ENCODE measurements at regions not wholly inside any gene's neighbourhood (a gene's known extent, or its start where the extent isn't known, plus 50 kb on each side); places are given as distances from the start of the nearest gene placed in this dataset.

DNA sequence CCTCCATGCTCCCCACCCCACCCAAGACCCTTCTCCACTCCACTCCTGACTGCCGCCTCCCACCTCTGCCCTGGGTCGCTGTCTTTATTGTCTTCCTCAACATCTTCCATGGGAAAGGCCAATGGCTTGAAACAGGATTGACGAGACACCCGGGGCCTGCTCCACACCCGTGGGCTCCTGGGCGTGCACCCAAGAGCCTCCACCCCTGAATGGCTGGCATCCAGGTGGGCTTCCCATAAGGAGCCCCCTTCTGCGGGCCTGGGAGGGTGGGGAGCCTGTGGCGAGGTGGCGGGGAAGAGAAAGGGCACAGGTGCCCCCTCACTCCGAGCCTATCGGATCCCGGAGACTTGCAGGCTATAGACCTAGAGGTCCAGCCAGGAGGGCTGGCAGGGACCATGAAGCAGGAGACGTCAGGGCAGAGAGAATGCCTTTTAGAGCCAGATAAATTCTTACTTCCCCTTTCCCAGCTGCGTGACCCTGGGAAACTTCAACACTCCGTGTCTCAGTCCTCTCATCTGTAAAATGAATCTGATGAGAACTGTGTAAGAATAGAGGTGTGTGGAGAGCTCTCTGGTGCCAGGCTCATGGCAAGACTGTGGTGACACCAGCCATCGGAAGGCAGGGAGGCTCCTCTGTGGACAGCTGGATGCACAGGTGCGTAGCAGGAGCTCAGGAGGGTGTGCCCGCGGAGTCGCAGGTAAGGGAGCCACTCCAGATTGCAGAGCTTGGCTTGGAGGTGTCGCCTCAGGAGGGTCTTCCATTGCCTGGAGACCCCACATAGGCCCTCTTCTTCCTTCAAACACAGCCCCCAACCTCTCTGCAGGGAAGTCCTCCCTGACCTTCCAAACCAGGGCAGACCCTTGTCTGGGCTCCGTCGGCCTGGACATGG, 53.9 kb downstream of the SMIM38 start:
- ChIA-PET POLR2A (no interaction called here), CTCF (no interaction called here)
- Mint-ChIP-seq H3K36me3 (ENCODE audit: low read depth) (no peaks in the 10 kb centered on the region), H3K27ac (no peak overlapping the region), H3K9me3 (no peaks in the 10 kb centered on the region), H3K4me1 (ENCODE audit: low read depth) (peaks cover 23% of the 10 kb centered on the region), H3K27me3 (peaks cover 21% of the 10 kb centered on the region), H3K4me3 (no peak overlapping the region)
- no peak for ATAC-seq
- intact Hi-C loops (cut with micrococcal nuclease): no loop called here
- TF ChIP-seq, protein P1, sequence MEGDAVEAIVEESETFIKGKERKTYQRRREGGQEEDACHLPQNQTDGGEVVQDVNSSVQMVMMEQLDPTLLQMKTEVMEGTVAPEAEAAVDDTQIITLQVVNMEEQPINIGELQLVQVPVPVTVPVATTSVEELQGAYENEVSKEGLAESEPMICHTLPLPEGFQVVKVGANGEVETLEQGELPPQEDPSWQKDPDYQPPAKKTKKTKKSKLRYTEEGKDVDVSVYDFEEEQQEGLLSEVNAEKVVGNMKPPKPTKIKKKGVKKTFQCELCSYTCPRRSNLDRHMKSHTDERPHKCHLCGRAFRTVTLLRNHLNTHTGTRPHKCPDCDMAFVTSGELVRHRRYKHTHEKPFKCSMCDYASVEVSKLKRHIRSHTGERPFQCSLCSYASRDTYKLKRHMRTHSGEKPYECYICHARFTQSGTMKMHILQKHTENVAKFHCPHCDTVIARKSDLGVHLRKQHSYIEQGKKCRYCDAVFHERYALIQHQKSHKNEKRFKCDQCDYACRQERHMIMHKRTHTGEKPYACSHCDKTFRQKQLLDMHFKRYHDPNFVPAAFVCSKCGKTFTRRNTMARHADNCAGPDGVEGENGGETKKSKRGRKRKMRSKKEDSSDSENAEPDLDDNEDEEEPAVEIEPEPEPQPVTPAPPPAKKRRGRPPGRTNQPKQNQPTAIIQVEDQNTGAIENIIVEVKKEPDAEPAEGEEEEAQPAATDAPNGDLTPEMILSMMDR (IDR thresholded peaks at IDR 0.05): no peak
- no peak for DNase-seq

DNA sequence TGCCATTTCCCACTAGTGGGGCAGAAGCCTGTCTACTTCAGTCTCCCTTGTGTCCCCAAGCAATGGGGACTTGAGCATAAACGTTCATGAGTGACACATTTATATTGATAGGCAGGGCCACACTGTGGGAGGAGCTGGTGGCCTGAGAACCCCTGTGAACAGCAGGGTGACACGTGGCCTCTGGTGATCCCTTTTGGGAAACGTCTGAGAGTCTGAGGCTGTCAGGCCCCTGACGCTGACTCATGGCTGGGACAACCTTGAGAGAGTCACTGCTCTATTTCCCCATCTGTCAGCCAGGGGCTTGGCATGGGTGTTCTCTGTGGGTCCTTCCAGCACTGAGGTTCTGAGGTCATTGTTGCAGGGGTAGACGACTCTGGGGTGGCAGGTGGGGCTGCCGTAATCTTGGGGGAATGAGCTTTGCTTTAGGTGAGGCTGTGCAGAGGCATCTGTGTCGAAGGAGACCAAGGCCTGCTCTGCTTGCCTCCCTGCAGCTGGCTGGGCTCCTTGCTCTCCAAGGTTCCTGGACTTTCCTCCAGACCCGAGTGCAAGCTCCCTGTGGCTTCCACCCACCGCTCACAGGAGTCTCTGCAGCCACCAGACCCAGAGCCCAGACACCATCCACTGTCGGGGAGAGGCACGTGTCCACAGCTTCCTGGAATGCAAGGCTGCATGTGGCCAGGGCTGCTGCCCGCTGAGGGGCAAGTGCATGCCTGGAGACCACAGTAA, 54.7 kb downstream of the SMIM38 start:
- peaks cover 23% of the 10 kb centered on the region for H3K4me1 Mint-ChIP-seq (ENCODE audit: low read depth)
- ChIA-PET POLR2A (no interaction called here), CTCF (interaction anchor here (1.1 kb wide), 1 partner anchor 109 kb away, joined by 3 read pairs; no protein-coding TSS in a partner anchor)
- H3K4me3 Mint-ChIP-seq: no peak overlapping the region
- no peaks in the 10 kb centered on the region for H3K9me3 Mint-ChIP-seq
- H3K27ac Mint-ChIP-seq: no peak overlapping the region
- peak; percentile 88 for ATAC-seq
- H3K36me3 Mint-ChIP-seq (ENCODE audit: low read depth): no peaks in the 10 kb centered on the region
- peak; percentile 58 for DNase-seq
- H3K27me3 Mint-ChIP-seq: peaks cover 21% of the 10 kb centered on the region
- TF ChIP-seq, protein P1 (IDR thresholded peaks at IDR 0.05): no peak
- intact Hi-C loops (cut with micrococcal nuclease): no loop called here

DNA sequence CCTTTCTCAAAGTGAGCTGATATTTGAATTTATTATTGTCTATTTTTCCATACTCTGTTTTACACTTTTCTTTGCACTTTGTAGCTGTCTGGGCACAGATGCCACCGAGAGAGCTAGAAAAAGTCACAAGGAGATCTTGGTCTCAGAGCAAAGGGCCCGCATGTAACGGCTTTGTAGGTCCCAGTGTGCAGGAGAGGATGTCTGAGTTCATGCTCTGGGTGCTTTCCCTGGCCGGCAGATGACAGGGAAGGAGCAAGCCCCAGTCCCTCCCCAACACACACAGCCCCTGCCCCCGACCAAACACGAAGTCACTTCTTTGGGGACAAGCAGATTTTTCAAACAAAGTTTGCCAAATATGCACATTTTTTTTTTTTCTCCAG, 55.8 kb downstream of the SMIM38 start:
- no peaks in the 10 kb centered on the region for H3K9me3 Mint-ChIP-seq
- no peak overlapping the region for H3K27ac Mint-ChIP-seq
- H3K27me3 Mint-ChIP-seq: peaks cover 21% of the 10 kb centered on the region
- POLR2A ChIA-PET: interaction anchor here (0.6 kb wide), 1 partner anchor 96 kb away, joined by 3 read pairs; no protein-coding TSS in a partner anchor
- intact Hi-C loops (cut with micrococcal nuclease): no loop called here
- peaks cover 23% of the 10 kb centered on the region for H3K4me1 Mint-ChIP-seq (ENCODE audit: low read depth)
- TF ChIP-seq, protein P1 (IDR thresholded peaks at IDR 0.05): no peak
- DNase-seq: no peak
- no peak for ATAC-seq
- no peaks in the 10 kb centered on the region for H3K36me3 Mint-ChIP-seq (ENCODE audit: low read depth)
- no peak overlapping the region for H3K4me3 Mint-ChIP-seq
- CTCF ChIA-PET: no interaction called here

DNA sequence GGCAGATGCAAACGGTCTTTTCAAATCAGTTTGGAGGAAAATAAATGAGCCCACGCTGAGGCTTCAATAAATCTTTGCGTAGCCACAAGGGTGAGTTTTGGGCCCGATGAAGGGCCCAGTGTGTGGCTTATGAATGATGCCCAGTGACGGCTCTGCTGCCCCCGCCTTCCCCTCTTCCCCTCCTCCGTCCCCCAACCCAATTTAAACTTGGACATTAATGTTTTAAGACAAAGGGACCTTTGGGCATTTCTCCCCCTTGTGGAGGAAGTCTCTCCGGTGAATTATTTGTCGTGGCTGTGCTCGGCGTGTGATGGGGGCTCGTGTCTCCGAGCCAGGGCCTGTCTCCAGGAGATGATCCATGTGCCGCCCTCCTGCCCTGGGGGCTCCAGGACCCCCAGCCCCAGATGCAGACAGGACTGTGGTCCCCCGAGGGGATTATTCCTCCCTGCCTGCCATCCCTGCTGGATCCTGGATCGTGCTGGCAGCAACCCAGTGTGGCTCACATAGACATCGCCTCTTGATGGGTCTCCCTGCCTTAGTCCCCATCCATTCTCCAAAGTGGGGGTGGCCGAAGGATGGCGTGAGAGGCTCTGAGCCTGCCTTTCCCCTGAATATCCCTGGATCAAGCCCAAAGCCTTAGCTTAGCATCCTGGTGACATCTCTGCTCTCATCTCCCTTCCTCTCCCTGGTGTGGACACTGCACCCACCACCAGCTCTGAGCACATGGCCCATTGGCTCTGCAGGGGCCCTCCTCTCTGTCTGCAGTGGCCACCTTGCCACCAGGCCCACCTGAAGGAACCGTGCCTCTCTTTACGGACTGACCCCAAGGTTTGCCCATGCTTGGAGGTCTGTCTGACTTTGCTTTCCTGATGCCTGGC, 56.4 kb downstream of the SMIM38 start:
- H3K9me3 Mint-ChIP-seq: no peaks in the 10 kb centered on the region
- ChIA-PET CTCF (no interaction called here), POLR2A (interaction anchor here (0.6 kb wide), 1 partner anchor 95 kb away, joined by 3 read pairs; no protein-coding TSS in a partner anchor)
- no peak overlapping the region for H3K27ac Mint-ChIP-seq
- H3K36me3 Mint-ChIP-seq (ENCODE audit: low read depth): no peaks in the 10 kb centered on the region
- H3K4me3 Mint-ChIP-seq: no peak overlapping the region
- DNase-seq (no peak), ATAC-seq (no peak)
- intact Hi-C loops (cut with micrococcal nuclease): no loop called here
- H3K27me3 Mint-ChIP-seq: peaks cover 21% of the 10 kb centered on the region
- peaks cover 23% of the 10 kb centered on the region for H3K4me1 Mint-ChIP-seq (ENCODE audit: low read depth)
- TF ChIP-seq, protein P1 (IDR thresholded peaks at IDR 0.05): no peak
